ENCODE measurements at regions not wholly inside any gene's neighbourhood (a gene's known extent, or its start where the extent isn't known, plus 50 kb on each side); places are given as distances from the start of the nearest gene placed in this dataset.

DNA sequence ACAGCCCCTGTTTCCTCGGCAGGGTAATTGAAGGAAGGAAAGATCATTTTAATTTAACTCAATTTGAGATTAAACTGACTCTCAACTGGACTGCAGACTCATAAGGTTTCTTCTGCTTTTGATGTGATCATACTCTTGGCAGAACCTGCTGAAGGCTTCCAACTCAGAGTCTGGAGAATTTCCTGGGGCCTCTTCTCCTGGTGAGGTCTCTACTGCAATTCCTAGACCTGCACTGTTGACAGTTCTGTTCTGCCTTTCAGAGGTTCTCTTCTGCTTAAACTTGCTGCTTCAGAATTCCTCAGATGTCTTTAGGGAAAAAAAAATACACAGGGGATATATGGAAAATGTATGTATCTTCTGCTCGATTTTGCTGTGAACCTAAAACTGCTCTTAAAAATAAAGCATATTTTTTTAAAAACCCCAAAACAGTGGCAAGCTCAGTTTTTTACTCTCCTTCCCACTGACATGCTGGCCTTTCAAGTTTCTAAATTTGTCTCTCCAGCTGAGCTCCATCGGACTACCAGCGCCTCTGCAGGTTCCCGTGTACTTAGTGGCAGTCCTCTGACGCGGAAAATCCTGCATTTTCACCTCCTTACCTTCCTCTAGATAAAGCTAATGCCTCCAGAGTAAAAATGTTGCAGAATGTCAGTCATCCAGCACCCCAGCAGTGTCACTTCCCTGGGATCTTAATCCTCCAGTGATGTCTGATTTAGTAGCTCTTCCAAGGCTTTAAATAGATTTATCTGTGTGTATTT, 733.5 kb upstream of the SGCG start:
- H3K27me3 ChIP-seq (ENCODE audit: control insufficient read depth, insufficient read depth) = no peaks in the 10 kb centered on the region
- intact Hi-C loops (cut with DNase I) = no loop called here
- H3K4me3 ChIP-seq (ENCODE audit: low read length) = peak overlapping the region; percentile 25
- peak in 1 of 3 donors; percentile 38 for DNase-seq
- H3K27ac ChIP-seq (ENCODE audit: low read length) = no peak overlapping the region
- WGBS = 44% methylated on average over 7 of the region's 7 CpGs
- H3K4me1 ChIP-seq (ENCODE audit: control insufficient read depth, insufficient read depth, low read length) = peaks cover 6% of the 10 kb centered on the region
- no peaks in the 10 kb centered on the region for H3K9me3 ChIP-seq (ENCODE audit: control insufficient read depth, low read length)
- no peak for ATAC-seq

DNA sequence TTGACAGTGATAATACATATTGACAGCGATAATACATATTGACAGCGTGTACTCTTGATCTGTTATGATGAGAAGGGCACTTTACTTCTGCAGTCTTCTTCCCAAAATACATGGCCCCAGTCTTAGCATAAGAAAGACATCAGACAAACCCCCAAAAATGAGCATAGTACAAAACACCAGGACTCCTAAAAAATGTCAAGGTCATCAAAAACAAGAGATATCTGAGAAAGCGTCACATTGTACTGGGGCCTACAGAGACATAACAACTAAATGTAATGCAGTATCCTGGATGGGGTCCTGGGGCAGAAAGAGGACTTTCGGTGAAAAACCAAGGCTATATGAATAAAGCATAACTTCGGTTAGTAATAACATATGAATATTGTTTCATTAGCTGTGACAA, 731.5 kb upstream of the SGCG start:
- DNase-seq (no peak), ATAC-seq (no peak)
- WGBS = 90% methylated on average over 5 of the region's 5 CpGs
- Histone ChIP-seq H3K9me3 (ENCODE audit: control insufficient read depth, low read length) (no peaks in the 10 kb centered on the region), H3K4me3 (ENCODE audit: low read length) (no peak overlapping the region), H3K27ac (ENCODE audit: low read length) (no peak overlapping the region), H3K27me3 (ENCODE audit: control insufficient read depth, insufficient read depth) (no peaks in the 10 kb centered on the region), H3K4me1 (ENCODE audit: control insufficient read depth, insufficient read depth, low read length) (peaks cover 6% of the 10 kb centered on the region)
- intact Hi-C loops (cut with DNase I) = no loop called here

DNA sequence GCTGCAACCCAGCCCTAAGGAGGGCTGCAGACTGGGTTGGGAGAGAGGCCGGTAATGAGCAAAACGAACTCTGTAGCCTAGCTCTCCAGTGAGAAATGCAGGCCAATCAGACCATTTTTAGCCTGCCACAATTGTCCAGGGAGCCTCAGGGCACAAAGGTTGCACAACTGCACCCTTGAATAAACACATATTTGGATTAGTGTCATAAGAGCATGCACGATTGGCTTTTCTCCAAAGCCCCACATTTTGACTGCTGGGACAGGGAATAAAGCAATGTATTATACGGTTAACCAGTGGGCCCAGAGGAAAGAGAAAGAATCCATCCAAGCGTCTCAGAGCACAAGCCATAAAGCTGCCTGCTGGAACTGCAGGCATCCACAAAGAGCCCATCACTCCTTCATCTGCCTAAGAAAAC, 729.4 kb upstream of the SGCG start:
- Histone ChIP-seq H3K27me3 (ENCODE audit: control insufficient read depth, insufficient read depth) (no peaks in the 10 kb centered on the region), H3K4me3 (ENCODE audit: low read length) (no peak overlapping the region), H3K4me1 (ENCODE audit: control insufficient read depth, insufficient read depth, low read length) (peaks cover 7% of the 10 kb centered on the region), H3K9me3 (ENCODE audit: control insufficient read depth, low read length) (no peaks in the 10 kb centered on the region), H3K27ac (ENCODE audit: low read length) (peak overlapping the region; percentile 1)
- DNase-seq (peak in 2 of 3 donors; percentile 31 to 62), ATAC-seq (peak; percentile 76 to 92)
- 33% methylated on average over 5 of the region's 5 CpGs for WGBS
- intact Hi-C loops (cut with DNase I) = no loop called here

DNA sequence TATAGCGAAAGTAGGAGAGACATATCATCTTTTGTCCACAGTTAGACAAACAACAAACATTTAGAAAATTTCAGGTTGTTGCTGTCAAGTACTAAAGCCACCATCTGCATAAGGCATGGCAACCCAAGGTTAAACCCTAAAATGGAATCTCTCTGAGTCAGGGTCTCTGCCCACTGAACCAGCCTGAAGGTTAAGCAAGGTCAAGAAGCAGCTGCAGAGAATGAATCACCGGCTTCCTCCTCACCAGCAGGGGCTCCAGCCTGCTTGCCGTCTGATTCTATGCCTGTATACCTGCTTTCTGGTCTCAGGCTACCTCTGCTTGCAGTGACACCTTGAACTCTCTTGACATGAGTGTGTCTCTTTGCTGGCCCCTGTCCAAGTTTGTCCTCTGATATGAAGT, 726.2 kb upstream of the SGCG start:
- no peak overlapping the region for H3K4me3 ChIP-seq (ENCODE audit: low read length)

DNA sequence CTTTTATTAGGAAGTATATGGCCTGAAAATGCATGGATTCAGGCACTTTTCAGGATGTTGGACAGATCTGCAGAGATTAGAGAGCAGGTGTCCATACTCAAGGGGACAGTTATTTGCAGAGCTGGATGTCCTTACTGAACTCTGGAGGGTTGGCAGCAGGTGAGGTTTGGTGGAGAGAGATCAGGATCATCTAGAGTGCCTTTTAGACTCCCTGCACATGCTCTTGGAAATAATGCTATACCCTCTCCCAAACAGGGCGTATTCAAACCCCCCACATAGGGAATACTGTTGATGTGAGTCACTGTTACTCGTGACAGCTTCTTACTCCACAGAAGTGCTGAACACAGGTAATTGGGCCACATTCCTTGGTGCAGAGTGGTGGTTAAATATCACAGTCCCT, 725.7 kb upstream of the SGCG start:
- 74% methylated on average over 2 of the region's 2 CpGs for WGBS
- ATAC-seq = no peak
- Histone ChIP-seq H3K4me3 (ENCODE audit: low read length) (no peak overlapping the region), H3K9me3 (ENCODE audit: control insufficient read depth, low read length) (no peaks in the 10 kb centered on the region), H3K4me1 (ENCODE audit: control insufficient read depth, insufficient read depth, low read length) (peaks cover 10% of the 10 kb centered on the region), H3K27ac (ENCODE audit: low read length) (no peak overlapping the region), H3K27me3 (ENCODE audit: control insufficient read depth, insufficient read depth) (no peaks in the 10 kb centered on the region)
- intact Hi-C loops (cut with DNase I) = no loop called here
- no peak for DNase-seq

More for the DNA sequence above, 726.2 kb upstream of the SGCG start:
- H3K27me3 ChIP-seq (ENCODE audit: control insufficient read depth, insufficient read depth) = no peaks in the 10 kb centered on the region
- 73% methylated on average over 3 of the region's 3 CpGs for WGBS
- DNase-seq (no peak), ATAC-seq (no peak)
- no peaks in the 10 kb centered on the region for H3K9me3 ChIP-seq (ENCODE audit: control insufficient read depth, low read length)
- H3K4me1 ChIP-seq (ENCODE audit: control insufficient read depth, insufficient read depth, low read length) = peaks cover 10% of the 10 kb centered on the region
- no peak overlapping the region for H3K27ac ChIP-seq (ENCODE audit: low read length)
- intact Hi-C loops (cut with DNase I) = no loop called here

DNA sequence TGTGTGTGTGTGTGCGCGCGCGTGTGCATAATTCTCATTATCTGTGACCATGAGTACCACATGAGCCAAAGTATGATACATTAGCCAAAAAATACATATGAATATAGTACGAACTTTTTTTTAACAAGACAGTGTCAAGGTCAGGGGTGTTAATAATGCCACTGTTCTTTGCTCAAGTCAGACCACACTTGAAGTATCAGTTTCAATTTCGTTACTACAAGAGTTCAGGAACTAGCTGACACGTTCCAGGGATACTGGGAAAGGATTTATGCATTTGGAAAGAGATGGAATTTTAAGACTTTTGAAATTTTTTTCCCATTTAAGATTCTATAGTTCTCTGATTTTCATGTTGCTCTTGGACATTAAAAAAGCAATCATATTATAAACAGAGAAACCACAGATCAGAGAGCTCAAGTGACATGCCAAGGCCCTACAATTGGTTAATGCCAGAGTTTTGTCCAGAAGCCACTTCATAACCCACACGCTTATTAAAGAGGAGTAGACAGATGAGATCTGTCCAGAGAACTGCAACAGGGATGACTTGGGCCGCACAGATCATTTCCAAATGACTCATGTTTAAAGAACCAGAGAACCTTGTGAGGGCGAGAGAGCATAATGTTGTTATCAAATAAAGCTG, 718.8 kb upstream of the SGCG start:
- no peaks in the 10 kb centered on the region for H3K27me3 ChIP-seq (ENCODE audit: control insufficient read depth, insufficient read depth)
- intact Hi-C loops (cut with DNase I) = no loop called here
- WGBS = 43% methylated on average over 10 of the region's 10 CpGs

DNA sequence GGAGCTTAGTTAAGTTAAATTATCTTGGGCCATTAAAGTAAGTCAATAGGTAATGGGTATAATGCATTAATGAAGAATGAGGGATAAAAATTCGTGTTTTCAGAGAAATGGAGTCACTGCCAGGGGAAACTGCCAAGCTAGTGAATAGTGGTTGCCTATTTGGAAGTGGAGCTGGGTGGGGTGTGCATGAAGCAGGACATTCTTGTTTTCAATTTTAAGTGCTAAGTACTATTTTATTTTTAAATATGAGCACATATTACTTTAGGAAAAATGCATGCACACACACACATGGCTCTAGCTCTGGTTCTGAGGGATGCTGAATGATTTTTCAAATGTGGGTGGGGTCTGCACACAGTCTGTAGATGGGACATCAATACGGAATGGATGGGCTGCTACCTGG, 717.7 kb upstream of the SGCG start:
- peak in 1 of 3 donors; percentile 44 for DNase-seq
- Histone ChIP-seq H3K27me3 (ENCODE audit: control insufficient read depth, insufficient read depth) (no peaks in the 10 kb centered on the region), H3K9me3 (ENCODE audit: control insufficient read depth, low read length) (no peaks in the 10 kb centered on the region), H3K4me3 (ENCODE audit: low read length) (no peak overlapping the region), H3K27ac (ENCODE audit: low read length) (no peak overlapping the region), H3K4me1 (ENCODE audit: control insufficient read depth, insufficient read depth, low read length) (peaks cover 2% of the 10 kb centered on the region)
- intact Hi-C loops (cut with DNase I) = no loop called here
- ATAC-seq = peak in 1 of 2 donors; percentile 68
- WGBS = 58% methylated on average over 2 of the region's 2 CpGs

More for the DNA sequence above, 718.8 kb upstream of the SGCG start:
- Histone ChIP-seq H3K27ac (ENCODE audit: low read length) (no peak overlapping the region), H3K4me1 (ENCODE audit: control insufficient read depth, insufficient read depth, low read length) (peaks cover 2% of the 10 kb centered on the region), H3K9me3 (ENCODE audit: control insufficient read depth, low read length) (no peaks in the 10 kb centered on the region), H3K4me3 (ENCODE audit: low read length) (no peak overlapping the region)
- DNase-seq (no peak), ATAC-seq (peak; percentile 78 to 88)

DNA sequence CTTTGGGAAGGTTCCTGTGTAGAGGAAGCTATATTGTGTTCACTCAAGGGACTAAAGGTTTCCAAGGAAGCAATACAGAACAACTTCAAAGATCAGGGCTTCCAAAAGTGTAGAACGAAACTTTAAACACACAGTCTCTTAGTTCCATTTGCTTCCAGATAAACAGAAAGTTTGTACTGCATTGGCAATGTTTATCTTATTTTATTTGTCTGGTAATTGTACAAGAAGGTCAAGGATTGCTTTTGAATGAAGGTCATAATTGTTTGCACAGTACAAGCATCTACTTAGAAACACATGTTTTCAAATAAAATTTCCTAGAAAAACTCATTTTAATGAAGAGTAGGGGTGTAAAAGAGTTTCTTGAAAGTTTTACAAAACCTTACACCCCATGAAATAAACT, 712.7 kb upstream of the SGCG start:
- WGBS = 64% methylated on average over 1 of the region's 1 CpG
- ATAC-seq (no peak), DNase-seq (no peak)
- Histone ChIP-seq H3K4me3 (ENCODE audit: low read length) (no peak overlapping the region), H3K4me1 (ENCODE audit: control insufficient read depth, insufficient read depth, low read length) (no peaks in the 10 kb centered on the region), H3K27me3 (ENCODE audit: control insufficient read depth, insufficient read depth) (no peaks in the 10 kb centered on the region), H3K9me3 (ENCODE audit: control insufficient read depth, low read length) (no peaks in the 10 kb centered on the region), H3K27ac (ENCODE audit: low read length) (no peak overlapping the region)
- intact Hi-C loops (cut with DNase I) = no loop called here

DNA sequence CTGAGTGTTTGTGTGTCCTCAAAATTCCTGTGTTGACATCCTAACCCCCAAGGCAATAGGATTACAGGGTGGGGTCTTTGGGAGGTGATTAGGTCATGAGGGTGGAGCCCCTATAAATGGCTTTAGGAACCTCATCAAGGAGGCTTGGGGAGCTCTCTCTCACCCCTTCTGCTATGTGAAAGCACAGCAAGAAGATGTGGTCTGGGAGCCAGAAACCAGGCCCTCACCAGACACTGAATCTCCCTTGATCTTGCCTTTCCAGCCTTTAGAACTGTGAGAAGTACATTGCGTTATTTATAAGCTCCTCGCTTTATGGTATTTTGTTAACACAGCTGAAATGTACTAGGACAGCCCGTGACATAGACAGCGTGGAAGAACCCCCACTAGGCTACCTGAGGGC, 712.0 kb upstream of the SGCG start:
- Histone ChIP-seq H3K27ac (ENCODE audit: low read length) (no peak overlapping the region), H3K4me3 (ENCODE audit: low read length) (no peak overlapping the region), H3K4me1 (ENCODE audit: control insufficient read depth, insufficient read depth, low read length) (no peaks in the 10 kb centered on the region), H3K9me3 (ENCODE audit: control insufficient read depth, low read length) (no peaks in the 10 kb centered on the region), H3K27me3 (ENCODE audit: control insufficient read depth, insufficient read depth) (no peaks in the 10 kb centered on the region)
- DNase-seq (no peak), ATAC-seq (no peak)
- intact Hi-C loops (cut with DNase I) = no loop called here
- WGBS = 87% methylated on average over 4 of the region's 4 CpGs

DNA sequence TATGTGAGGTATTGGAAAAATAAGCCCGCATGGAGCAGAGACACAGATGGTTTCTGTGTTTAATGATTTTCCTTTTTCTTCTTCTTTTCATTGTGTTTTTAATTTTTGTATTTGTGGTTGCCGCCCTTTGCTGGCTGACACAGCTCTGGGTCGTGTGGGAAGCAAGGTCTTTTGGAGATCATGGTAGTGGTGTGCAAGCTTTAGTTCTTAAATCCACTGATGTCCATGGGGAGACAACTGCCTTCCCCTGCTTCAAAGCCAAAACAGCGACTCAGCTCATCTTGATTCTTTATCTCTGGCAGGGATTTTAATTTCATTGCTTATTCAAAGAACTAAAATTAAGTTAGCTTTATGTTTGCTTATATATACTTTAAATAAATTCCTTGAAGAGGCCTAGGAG, 711.3 kb upstream of the SGCG start:
- intact Hi-C loops (cut with DNase I) = no loop called here
- Histone ChIP-seq H3K27ac (ENCODE audit: low read length) (no peak overlapping the region), H3K9me3 (ENCODE audit: control insufficient read depth, low read length) (no peaks in the 10 kb centered on the region), H3K27me3 (ENCODE audit: control insufficient read depth, insufficient read depth) (no peaks in the 10 kb centered on the region), H3K4me1 (ENCODE audit: control insufficient read depth, insufficient read depth, low read length) (no peaks in the 10 kb centered on the region), H3K4me3 (ENCODE audit: low read length) (no peak overlapping the region)
- no peak for DNase-seq
- WGBS = 57% methylated on average over 4 of the region's 4 CpGs
- no peak for ATAC-seq

DNA sequence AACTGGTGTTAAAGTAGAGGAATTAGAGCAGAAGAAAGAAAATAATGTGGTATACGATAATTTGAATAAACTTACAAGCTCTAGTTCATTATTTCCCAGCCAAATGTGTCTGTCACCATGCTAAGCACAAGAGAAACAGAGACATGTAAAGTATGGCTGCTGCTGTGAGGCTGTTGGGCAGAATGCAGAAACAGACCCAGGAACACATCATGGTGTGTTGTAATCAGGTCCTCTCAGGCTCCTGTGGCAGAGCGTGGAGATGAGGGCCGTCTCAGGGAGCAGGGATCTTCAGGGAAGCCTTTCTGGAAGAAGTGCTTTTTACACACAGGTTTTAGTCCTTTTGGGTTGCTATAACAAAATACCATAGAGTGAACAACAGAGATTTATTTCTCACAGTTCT, 710.7 kb upstream of the SGCG start:
- no peaks in the 10 kb centered on the region for H3K4me1 ChIP-seq (ENCODE audit: control insufficient read depth, insufficient read depth, low read length)
- no peak overlapping the region for H3K27ac ChIP-seq (ENCODE audit: low read length)
- WGBS = 76% methylated on average over 3 of the region's 3 CpGs
- H3K9me3 ChIP-seq (ENCODE audit: control insufficient read depth, low read length) = no peaks in the 10 kb centered on the region
- ATAC-seq (peak in 1 of 2 donors; percentile 23), DNase-seq (no peak)
- intact Hi-C loops (cut with DNase I) = no loop called here
- no peaks in the 10 kb centered on the region for H3K27me3 ChIP-seq (ENCODE audit: control insufficient read depth, insufficient read depth)
- H3K4me3 ChIP-seq (ENCODE audit: low read length) = no peak overlapping the region

All from right cardiac atrium (tissue), 5 donors.